Urinary bladder (tissue), 3 donors: ENCODE measurements at regions not wholly inside any gene's neighbourhood (a gene's known extent, or its start where the extent isn't known, plus 50 kb on each side); places are given as distances from the start of the nearest gene placed in this dataset.

Experiments
- DNase-seq: peaks from one replicate; pipeline ENCODE4 v3.0.0-alpha.2; 2015; ENCODE audit errors: extremely low spot score
- H3K27ac ChIP-seq: one replicate; pipeline ENCODE4 v1.5.1; 2013; ENCODE audit warnings: low read depth, mild to moderate bottlenecking, moderate library complexity
- H3K36me3 ChIP-seq: one replicate; pipeline ENCODE4 v1.6.1; 2013; ENCODE audit warnings: mild to moderate bottlenecking, moderate library complexity; ENCODE audit not compliant: insufficient read depth
- H3K4me1 ChIP-seq: one replicate; pipeline ENCODE4 v1.6.1; 2013; ENCODE audit warnings: mild to moderate bottlenecking, moderate library complexity; ENCODE audit not compliant: insufficient read depth
- H3K4me3 ChIP-seq: one replicate; pipeline ENCODE4 v1.5.1; 2013; ENCODE audit warnings: low read depth, low read length
- WGBS: extraction: QIAGEN DNeasy Blood & Tissue Kit; methylation state at CpG from one replicate; pipeline ENCODE4 v1.1.7; 2013; 5-methylcytosine and 5-hydroxymethylcytosine counted together
- donor health status: healthy with polysubstance abuse.
- donor health status: healthy.

DNA sequence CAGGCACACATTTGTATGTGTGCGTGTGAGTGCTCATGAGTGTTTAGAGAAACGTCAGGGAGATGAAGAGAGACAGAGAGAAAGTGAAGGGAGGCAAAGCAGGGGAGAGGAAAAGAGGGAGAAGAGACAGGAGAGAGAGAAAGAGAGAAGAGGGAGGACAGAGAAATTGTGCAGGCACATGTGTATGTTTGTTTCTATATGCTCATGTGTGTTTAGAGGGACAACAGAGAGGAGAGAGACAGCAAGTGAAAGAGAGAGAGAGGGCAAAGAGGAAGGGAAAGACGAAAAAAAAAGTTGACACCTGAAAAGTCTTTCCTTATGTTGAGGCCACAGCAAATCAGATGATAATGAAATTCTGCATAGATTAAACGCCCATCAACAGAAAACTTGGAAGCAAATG, 541.1 kb downstream of the TNS1 start:
- Histone ChIP-seq H3K36me3 (no peaks in the 10 kb centered on the region), H3K27ac (no peak overlapping the region), H3K4me3 (no peak overlapping the region), H3K4me1 (no peaks in the 10 kb centered on the region)
- no peak for DNase-seq
- 78% methylated on average over 4 of the region's 4 CpGs for WGBS

DNA sequence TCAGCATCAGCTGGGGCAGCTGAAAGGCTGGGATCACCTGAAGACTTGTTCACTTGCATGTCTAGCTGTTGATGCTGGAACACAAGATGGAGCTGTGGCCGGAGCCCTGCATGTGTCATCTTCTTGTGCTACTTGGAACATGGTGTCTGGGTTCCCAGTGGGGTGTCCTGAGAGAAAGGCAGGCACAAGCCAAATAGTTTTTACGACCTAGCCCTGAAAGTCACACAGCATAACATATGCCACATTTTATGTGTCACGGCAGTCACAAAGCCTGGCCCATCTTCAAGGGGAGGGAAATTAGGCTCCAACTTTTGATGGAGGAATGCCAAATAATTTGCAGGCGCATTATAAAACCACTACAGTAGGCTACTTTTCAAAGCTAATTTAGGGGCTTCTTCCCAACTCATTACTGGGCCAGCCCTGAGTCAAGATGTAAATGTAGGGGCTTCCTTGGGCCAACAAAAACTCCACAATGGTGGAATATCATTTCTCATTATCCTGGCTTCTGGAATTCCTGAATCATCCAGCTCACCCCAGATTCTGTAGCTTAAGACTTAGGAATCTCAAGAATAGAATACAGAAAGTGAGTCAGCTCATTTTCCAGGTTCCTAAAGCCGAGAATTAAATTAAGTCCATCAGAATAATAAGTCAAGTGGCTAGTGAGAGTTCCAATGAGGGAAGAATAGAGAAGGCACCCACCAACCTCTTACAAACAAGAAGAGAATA, 543.0 kb downstream of the TNS1 start:
- Histone ChIP-seq H3K4me1 (no peaks in the 10 kb centered on the region), H3K4me3 (no peak overlapping the region), H3K27ac (no peak overlapping the region), H3K36me3 (no peaks in the 10 kb centered on the region)
- no peak for DNase-seq
- 85% methylated on average over 5 of the region's 5 CpGs for WGBS

DNA sequence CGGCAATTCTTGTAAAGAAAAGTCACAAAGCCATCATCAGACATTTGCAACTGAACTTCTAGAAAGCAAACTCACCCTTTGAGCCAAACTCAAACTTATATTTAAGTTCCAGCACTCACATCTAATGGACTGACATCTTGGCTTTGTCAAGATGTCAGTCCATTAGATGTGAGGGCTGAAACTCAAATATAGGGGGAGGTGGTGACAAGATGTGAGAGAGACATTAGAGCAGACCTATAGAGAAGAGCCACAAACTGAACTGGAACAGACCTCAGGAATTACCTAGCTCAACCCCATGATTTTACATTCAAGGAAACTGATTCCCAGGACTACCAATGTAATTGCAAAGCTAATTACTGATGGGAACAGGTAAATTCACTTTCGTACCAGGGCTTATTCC, 543.8 kb downstream of the TNS1 start:
- DNase-seq: no peak

DNA sequence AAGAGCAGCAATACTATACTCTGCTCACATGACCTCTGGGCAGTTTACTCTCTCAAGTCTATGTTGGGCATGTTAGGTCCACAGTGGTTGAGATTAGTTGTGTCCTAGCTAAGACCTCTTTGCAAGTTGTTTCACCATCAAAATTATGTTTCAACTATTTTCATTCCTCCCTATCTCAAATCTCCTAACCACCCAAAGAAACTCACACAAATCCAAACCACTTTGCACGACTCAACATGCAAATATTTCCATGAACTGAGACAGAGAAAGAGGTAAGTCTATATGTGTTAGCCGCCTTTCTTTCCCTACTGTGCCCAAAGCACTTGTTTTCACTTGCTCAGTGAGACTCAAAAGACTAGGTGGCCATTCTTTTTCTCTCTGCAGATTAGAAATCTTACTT, 546.8 kb downstream of the TNS1 start:
- Histone ChIP-seq H3K4me3 (no peak overlapping the region), H3K4me1 (no peaks in the 10 kb centered on the region), H3K36me3 (no peaks in the 10 kb centered on the region), H3K27ac (no peak overlapping the region)
- DNase-seq: no peak
- 87% methylated on average over 2 of the region's 2 CpGs for WGBS

More for the DNA sequence above, 543.8 kb downstream of the TNS1 start:
- H3K27ac ChIP-seq: no peak overlapping the region
- no peaks in the 10 kb centered on the region for H3K4me1 ChIP-seq
- H3K4me3 ChIP-seq: no peak overlapping the region
- no peaks in the 10 kb centered on the region for H3K36me3 ChIP-seq
- 99% methylated on average over 2 of the region's 2 CpGs for WGBS

DNA sequence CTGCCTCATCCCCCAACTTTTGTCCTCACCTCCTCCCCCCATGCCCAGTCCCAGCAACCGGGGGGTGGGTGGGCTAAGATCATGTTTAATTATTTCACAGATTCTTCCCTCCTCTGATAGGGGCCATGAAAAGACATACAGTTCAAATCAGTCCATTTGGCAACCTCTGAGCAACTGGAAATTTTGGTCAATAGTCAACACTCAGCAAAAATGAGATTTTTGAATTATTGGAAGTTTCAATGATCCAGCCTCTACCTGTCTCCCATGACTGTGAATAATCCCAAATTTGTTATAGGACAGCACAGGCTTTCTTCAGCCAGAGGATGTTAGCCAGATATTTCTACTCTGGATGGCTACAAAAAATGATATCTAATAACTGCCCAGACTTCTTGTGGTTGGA, 549.9 kb downstream of the TNS1 start:
- Histone ChIP-seq H3K4me1 (no peaks in the 10 kb centered on the region), H3K4me3 (no peak overlapping the region), H3K36me3 (no peaks in the 10 kb centered on the region), H3K27ac (no peak overlapping the region)
- 91% methylated on average over 1 of the region's 1 CpG for WGBS
- no peak for DNase-seq

DNA sequence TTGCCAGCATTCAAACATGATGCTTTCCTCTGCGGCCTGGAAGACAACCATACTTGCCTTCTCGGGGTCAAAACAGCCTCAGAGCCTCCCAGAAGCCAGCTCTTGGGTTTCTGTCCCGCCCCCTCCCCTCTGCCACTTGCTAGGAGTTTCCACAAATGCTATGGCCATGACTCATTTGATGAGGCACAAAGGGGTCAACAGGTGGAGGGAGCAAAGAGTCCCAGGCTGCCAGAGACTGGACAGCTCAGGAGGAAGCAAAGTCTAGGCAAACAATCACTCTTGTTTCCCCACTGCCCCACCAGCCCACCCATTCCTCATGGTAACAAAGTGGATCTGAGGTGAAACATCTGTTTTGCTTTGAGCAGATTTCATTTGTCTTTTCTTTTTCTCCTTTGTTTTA, 551.1 kb downstream of the TNS1 start:
- DNase-seq: no peak
- no peak overlapping the region for H3K4me3 ChIP-seq
- no peaks in the 10 kb centered on the region for H3K36me3 ChIP-seq
- H3K27ac ChIP-seq: no peak overlapping the region
- WGBS: 90% methylated on average over 3 of the region's 3 CpGs
- no peaks in the 10 kb centered on the region for H3K4me1 ChIP-seq

DNA sequence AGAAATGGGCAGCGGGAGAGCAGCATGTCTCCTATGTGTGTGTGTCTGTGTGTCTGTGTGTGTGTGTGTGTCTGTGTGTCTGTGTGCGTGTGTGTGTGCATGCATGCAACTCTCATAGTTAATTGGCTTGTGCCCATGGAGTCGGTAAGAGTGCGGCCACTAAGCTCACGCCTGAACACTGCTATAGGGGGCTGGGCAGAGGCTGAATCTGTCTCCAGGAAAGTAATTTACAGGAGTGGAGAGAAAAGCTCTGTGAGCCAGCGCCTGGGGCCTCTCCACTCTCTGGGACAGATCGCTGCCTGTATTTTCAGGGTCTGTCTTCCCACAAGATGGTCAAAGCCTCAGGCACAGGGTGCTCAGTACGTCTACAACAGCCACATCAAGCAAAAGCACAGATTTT, 553.4 kb downstream of the TNS1 start:
- no peak overlapping the region for H3K4me3 ChIP-seq
- H3K36me3 ChIP-seq: no peaks in the 10 kb centered on the region
- WGBS: 76% methylated on average over 8 of the region's 8 CpGs
- no peak overlapping the region for H3K27ac ChIP-seq
- no peaks in the 10 kb centered on the region for H3K4me1 ChIP-seq
- no peak for DNase-seq

DNA sequence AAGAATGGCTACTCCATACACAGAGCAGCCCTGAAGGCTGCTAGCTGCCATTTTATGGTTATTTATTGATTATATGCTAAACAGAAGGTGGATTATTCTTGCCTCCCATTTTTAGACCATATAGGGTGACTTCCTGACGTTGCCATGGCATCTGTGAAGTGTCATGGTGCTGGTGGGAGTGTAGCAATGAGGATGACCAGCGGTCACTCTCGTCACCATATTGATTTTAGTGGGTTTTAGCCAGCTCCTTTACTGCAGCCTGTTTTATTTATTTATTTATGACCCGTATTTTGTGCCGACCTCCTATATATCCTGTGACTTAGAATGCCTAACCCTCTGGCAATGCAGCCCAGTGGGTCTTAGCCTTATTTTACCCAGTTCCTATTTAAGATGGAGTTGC, 553.9 kb downstream of the TNS1 start:
- H3K4me1 ChIP-seq: no peaks in the 10 kb centered on the region
- WGBS: 95% methylated on average over 5 of the region's 5 CpGs
- no peak overlapping the region for H3K27ac ChIP-seq
- no peak overlapping the region for H3K4me3 ChIP-seq
- H3K36me3 ChIP-seq: no peaks in the 10 kb centered on the region
- DNase-seq: no peak

DNA sequence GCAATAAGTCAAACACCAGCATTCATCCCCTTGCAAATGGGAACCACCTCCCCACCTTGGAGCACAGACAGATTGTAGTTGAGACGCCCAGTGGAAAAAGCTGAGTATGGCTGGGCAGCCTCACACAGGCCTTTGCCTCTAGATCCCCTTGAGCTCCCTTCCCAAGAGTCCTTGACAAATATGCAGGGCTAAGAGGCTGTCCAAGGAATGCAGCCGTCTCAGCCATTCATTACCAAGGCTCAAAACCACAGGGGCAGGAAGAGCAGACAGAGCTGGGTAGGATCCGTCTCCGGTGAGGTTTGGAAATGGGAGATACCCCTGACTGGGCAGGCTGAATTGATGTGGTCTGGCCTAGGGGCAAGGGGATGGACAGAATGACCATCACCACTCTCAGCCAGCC, 557.1 kb downstream of the TNS1 start:
- DNase-seq: no peak
- Histone ChIP-seq H3K36me3 (no peaks in the 10 kb centered on the region), H3K4me3 (no peak overlapping the region), H3K27ac (no peak overlapping the region), H3K4me1 (no peaks in the 10 kb centered on the region)
- 69% methylated on average over 4 of the region's 4 CpGs for WGBS

DNA sequence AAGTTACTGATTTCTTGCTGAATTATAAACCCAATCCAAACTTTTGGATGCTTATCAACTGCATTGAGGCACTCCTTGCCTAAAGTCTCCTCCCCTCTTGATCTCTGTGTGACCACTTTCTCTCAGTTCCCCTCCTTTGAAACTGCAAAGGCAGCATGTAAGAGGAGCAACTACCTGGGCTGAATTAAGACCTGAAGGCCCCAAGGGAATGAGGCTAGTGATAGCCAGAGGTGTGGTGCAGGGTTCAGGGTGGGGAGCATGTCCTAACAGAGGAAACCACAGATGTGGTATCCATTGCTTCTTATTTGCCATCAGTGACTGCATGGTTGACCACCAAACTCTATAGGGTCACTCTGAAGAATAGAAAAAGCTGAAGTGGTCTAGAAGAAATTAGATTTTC, 557.9 kb downstream of the TNS1 start:
- no peak overlapping the region for H3K4me3 ChIP-seq
- no peak for DNase-seq
- H3K36me3 ChIP-seq: no peaks in the 10 kb centered on the region
- no peak overlapping the region for H3K27ac ChIP-seq
- H3K4me1 ChIP-seq: no peaks in the 10 kb centered on the region

DNA sequence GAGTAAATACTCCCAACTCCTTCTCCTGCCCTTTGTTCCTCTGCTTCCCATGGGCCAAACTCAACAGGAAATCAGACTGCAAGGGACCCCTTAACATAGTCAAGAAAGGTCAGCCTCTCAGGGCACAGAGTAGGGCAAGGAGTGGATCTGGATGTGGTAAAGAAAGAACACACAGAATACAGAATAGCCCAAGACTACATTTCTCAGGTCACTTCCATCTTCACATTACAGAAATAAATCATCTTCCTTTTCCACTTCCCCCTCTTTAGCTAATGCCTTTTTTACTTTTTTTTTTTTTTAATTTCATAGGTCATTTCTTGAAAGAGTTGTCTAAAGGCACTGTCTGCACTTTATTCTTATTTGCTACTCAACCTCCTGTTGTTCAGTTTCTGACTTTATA, 558.3 kb downstream of the TNS1 start:
- Histone ChIP-seq H3K4me1 (no peaks in the 10 kb centered on the region), H3K4me3 (no peak overlapping the region), H3K27ac (no peak overlapping the region), H3K36me3 (no peaks in the 10 kb centered on the region)
- DNase-seq: no peak

DNA sequence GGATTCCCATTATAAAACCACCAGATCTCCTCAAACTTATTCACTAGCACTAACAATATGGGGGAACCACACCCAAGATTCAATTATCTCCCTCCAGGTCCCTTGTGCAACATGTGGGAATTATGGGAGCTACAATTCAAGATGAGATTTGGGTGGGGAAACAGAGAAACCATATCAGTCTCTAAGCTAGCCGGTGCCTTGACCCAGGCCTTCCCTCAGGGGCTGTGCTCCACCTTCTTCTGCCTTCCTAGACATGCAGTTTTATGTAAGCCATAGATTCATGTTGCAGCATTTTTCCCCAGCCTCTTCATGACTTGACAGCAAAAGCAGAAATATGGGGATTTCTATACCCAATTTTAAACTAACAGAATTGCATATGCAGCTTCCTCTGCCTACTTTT, 559.2 kb downstream of the TNS1 start:
- no peak for DNase-seq
- Histone ChIP-seq H3K36me3 (no peaks in the 10 kb centered on the region), H3K27ac (no peak overlapping the region), H3K4me3 (no peak overlapping the region), H3K4me1 (no peaks in the 10 kb centered on the region)
- WGBS: 96% methylated on average over 1 of the region's 1 CpG

DNA sequence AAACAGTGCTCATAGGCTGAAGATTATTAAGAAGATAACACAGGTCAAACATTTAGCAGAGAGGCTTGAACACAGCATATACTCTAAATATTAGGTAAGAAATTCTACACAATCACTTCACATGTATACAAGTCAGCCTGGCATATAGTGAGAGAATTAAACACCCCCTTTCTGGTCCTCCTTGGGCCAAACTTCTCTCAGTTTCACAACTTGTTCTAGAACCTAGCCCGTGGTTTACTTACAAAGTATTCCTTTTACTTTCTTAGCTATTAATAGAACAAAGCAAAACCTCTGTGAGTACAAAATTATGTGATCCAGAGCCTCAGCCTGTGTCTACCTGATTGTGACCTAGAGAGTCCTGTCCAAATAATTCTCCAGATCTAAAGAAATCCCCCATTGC, 562.8 kb downstream of the TNS1 start:
- no peaks in the 10 kb centered on the region for H3K36me3 ChIP-seq
- no peak overlapping the region for H3K27ac ChIP-seq
- peaks cover 1% of the 10 kb centered on the region for H3K4me1 ChIP-seq
- DNase-seq: no peak
- H3K4me3 ChIP-seq: no peak overlapping the region
- WGBS: 33% methylated on average over 1 of the region's 1 CpG

DNA sequence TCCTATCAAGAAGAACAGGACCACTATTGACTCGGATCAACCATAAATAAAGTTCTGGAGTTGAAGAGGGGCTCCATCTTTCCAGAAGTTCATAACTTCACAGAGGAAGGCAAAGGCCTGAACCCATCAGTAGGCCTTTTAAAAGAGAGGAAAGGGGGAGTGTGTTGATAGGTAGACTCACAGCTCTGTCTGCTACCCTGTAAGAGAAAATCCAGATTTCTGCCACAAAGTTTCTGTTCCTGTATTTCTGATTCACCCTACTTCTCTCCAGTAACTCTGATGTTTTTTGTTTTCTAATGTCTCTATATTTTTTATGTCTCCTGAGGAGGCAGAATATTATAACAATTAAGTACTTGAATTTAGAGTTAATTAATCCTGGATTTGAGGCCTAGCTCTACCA, 564.0 kb downstream of the TNS1 start:
- WGBS: 97% methylated on average over 1 of the region's 1 CpG
- peaks cover 4% of the 10 kb centered on the region for H3K4me1 ChIP-seq
- DNase-seq: no peak
- no peak overlapping the region for H3K27ac ChIP-seq
- no peaks in the 10 kb centered on the region for H3K36me3 ChIP-seq
- no peak overlapping the region for H3K4me3 ChIP-seq

DNA sequence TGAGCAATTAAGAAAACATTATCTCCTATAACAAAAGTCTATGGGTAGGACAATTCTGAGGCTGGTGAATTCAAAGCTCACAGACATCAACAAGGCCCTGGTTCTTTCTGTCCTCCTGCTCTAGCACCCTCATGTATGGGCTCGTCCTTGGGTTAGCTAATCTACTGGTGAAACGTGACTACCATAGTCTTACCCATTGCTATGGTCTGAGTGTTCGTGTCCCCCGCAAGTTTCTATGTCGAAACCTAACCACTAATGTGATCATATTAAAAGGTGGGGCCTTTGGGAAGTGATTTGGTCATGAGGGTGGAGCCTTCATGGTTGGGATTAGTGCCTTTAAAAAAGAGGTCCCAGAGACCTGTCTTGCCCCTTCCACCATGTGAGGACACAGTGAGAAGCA, 564.7 kb downstream of the TNS1 start:
- H3K27ac ChIP-seq: peak overlapping the region; percentile 63

More for the DNA sequence above, 564.7 kb downstream of the TNS1 start:
- H3K4me1 ChIP-seq: peaks cover 4% of the 10 kb centered on the region
- no peak overlapping the region for H3K4me3 ChIP-seq
- no peaks in the 10 kb centered on the region for H3K36me3 ChIP-seq
- 88% methylated on average over 5 of the region's 5 CpGs for WGBS
- no peak for DNase-seq
